ENCODE measurements at regions not wholly inside any gene's neighbourhood (a gene's known extent, or its start where the extent isn't known, plus 50 kb on each side); places are given as distances from the start of the nearest gene placed in this dataset.

- DNase-seq (ENCODE audit: low read depth in 1 of 2, low spot score in 1 of 2): no peak
Observed at GRCh38 chr6:87851674-87852299, 149.8 kb upstream of the AKIRIN2 start.

- DNase-seq (ENCODE audit: low read depth in 1 of 2, low spot score in 1 of 2): no peak
Observed at GRCh38 chr6:87848616-87849015, 146.6 kb upstream of the AKIRIN2 start.

- DNase-seq (ENCODE audit: low read depth in 1 of 2, low spot score in 1 of 2): no peak
Observed at GRCh38 chr6:87847830-87848210, 145.8 kb upstream of the AKIRIN2 start.

GRCh38 chr6:87847135-87847829 is 145.2 kb upstream of the AKIRIN2 start:
- DNase-seq (ENCODE audit: low read depth in 1 of 2, low spot score in 1 of 2): no peak

GRCh38 chr6:87846434-87846833 is 144.4 kb upstream of the AKIRIN2 start:
- no peak for DNase-seq (ENCODE audit: low read depth in 1 of 2, low spot score in 1 of 2)

- DNase-seq (ENCODE audit: low read depth in 1 of 2, low spot score in 1 of 2): no peak
Observed at GRCh38 chr6:87840324-87840723, 138.3 kb upstream of the AKIRIN2 start.

GRCh38 chr6:87837876-87838275 is 135.8 kb upstream of the AKIRIN2 start:
- DNase-seq (ENCODE audit: low read depth in 1 of 2, low spot score in 1 of 2): no peak

- no peak for DNase-seq (ENCODE audit: low read depth in 1 of 2, low spot score in 1 of 2)
Observed at GRCh38 chr6:87837444-87837843, 135.4 kb upstream of the AKIRIN2 start.

GRCh38 chr6:87832025-87832825 is 130.2 kb upstream of the AKIRIN2 start:
- no peak for DNase-seq (ENCODE audit: low read depth in 1 of 2, low spot score in 1 of 2)

GRCh38 chr6:87830907-87831306 is 128.9 kb upstream of the AKIRIN2 start:
- no peak for DNase-seq (ENCODE audit: low read depth in 1 of 2, low spot score in 1 of 2)

- DNase-seq (ENCODE audit: low read depth in 1 of 2, low spot score in 1 of 2): no peak
Observed at GRCh38 chr6:87829622-87830121, 127.6 kb upstream of the AKIRIN2 start.

GRCh38 chr6:87828044-87828443 is 126.0 kb upstream of the AKIRIN2 start:
- DNase-seq (ENCODE audit: low read depth in 1 of 2, low spot score in 1 of 2): no peak

- no peak for DNase-seq (ENCODE audit: low read depth in 1 of 2, low spot score in 1 of 2)
Observed at GRCh38 chr6:87827346-87827745, 125.3 kb upstream of the AKIRIN2 start.

GRCh38 chr6:87826424-87826823 is 124.4 kb upstream of the AKIRIN2 start:
- no peak for DNase-seq (ENCODE audit: low read depth in 1 of 2, low spot score in 1 of 2)

- no peak for DNase-seq (ENCODE audit: low read depth in 1 of 2, low spot score in 1 of 2)
Observed at GRCh38 chr6:87825821-87826221, 123.8 kb upstream of the AKIRIN2 start.

- DNase-seq (ENCODE audit: low read depth in 1 of 2, low spot score in 1 of 2): no peak
Observed at GRCh38 chr6:87824958-87825491, 123.0 kb upstream of the AKIRIN2 start.

GRCh38 chr6:87822011-87822410 is 120.0 kb upstream of the AKIRIN2 start:
- no peak for DNase-seq (ENCODE audit: low read depth in 1 of 2, low spot score in 1 of 2)

GRCh38 chr6:87820343-87820984 is 118.4 kb upstream of the AKIRIN2 start:
- no peak for DNase-seq (ENCODE audit: low read depth in 1 of 2, low spot score in 1 of 2)

GRCh38 chr6:87817183-87817582 is 115.2 kb upstream of the AKIRIN2 start:
- no peak for DNase-seq (ENCODE audit: low read depth in 1 of 2, low spot score in 1 of 2)

- no peak for DNase-seq (ENCODE audit: low read depth in 1 of 2, low spot score in 1 of 2)
Observed at GRCh38 chr6:87815449-87815848, 113.4 kb upstream of the AKIRIN2 start.

Measured in stimulated activated CD4-positive, alpha-beta T cell treated with anti-CD3 and anti-CD28 coated beads, Interleukin-15, amount 100 ng/mL, for 1 hour (primary cell).